ENCODE measurements at regions not wholly inside any gene's neighbourhood (a gene's known extent, or its start where the extent isn't known, plus 50 kb on each side); places are given as distances from the start of the nearest gene placed in this dataset.

DNA sequence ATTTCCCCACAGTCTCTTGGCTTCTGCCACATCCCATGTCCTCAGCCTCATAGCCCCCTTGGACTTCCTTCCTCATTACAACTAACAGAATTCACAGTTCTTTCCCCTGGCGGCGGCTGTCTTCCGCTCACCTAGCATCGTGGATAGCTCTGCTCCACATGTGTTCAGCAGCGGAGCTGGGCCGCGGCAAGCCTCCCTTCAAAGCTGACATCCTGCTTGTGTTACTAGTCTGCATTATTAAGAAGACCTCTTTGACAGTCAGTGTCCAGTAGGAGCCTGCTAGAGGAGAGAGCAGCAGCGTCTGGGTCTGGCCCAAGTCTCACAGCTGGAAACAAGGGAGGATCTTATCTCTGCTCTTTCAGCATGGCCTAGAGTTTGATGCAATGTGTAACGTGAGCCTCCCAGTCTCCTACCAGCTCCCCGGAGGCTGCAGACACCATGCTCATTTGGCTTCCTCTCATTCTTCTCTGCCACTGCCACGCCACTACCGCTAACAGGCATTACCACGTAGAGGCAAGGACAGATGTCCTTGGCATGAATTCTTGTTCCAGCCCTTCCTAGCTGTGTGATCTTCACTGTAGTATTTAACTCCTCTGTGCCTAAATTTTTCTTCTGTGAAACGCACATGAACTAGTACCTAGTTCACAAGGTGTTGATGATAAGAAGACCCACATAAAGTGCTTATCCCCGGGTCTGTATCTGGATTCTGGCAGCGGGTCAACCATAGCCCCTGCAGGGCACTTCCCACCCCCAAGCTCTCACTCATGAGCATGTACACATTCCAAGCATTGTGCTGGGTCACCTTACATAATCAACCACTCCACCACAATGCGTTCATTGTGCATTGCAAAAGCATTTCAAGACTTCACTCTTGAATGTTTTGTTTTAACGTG lies 107.1 kb upstream of the BACH2 start:
- ChIA-PET POLR2A (no interaction called here), CTCF (interaction anchor here (1.3 to 2.8 kb wide), 2 partner anchors 11 to 15 kb away, joined by 3 to 19 read pairs; no protein-coding TSS in a partner anchor)
- TF ChIP-seq, protein P1, sequence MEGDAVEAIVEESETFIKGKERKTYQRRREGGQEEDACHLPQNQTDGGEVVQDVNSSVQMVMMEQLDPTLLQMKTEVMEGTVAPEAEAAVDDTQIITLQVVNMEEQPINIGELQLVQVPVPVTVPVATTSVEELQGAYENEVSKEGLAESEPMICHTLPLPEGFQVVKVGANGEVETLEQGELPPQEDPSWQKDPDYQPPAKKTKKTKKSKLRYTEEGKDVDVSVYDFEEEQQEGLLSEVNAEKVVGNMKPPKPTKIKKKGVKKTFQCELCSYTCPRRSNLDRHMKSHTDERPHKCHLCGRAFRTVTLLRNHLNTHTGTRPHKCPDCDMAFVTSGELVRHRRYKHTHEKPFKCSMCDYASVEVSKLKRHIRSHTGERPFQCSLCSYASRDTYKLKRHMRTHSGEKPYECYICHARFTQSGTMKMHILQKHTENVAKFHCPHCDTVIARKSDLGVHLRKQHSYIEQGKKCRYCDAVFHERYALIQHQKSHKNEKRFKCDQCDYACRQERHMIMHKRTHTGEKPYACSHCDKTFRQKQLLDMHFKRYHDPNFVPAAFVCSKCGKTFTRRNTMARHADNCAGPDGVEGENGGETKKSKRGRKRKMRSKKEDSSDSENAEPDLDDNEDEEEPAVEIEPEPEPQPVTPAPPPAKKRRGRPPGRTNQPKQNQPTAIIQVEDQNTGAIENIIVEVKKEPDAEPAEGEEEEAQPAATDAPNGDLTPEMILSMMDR (IDR thresholded peaks at IDR 0.05; ENCODE audit: control extremely low read depth, extremely low read depth, low read depth, missing control alignments): no peak
- DNase-seq (ENCODE audit: extremely low spot score): no peak

DNA sequence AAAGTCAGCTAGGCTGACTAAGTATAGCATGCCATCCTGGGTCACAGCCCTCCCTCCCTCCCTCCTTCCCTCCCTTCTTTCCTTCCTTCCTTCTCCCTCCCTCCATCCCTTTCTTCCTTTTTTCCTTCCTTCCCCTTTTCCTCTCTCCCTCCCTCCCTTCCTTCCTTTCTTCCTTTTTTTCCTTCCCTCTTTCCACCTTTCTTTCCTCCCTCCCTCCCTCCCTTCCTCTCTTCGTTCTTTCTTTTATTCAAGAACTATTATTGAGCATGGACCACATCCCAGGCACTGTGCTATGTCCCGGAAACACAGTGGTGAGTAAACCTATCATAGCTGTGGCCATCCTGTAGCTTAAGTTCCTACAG lies 106.2 kb upstream of the BACH2 start:
- DNase-seq (ENCODE audit: extremely low spot score): no peak
- TF ChIP-seq, protein P1 (IDR thresholded peaks at IDR 0.05; ENCODE audit: control extremely low read depth, extremely low read depth, low read depth, missing control alignments): no peak
- POLR2A ChIA-PET: no interaction called here
- CTCF ChIA-PET: interaction anchor here (1.1 to 2.8 kb wide), 2 partner anchors 10 kb away, joined by 3 to 19 read pairs; no protein-coding TSS in a partner anchor

DNA sequence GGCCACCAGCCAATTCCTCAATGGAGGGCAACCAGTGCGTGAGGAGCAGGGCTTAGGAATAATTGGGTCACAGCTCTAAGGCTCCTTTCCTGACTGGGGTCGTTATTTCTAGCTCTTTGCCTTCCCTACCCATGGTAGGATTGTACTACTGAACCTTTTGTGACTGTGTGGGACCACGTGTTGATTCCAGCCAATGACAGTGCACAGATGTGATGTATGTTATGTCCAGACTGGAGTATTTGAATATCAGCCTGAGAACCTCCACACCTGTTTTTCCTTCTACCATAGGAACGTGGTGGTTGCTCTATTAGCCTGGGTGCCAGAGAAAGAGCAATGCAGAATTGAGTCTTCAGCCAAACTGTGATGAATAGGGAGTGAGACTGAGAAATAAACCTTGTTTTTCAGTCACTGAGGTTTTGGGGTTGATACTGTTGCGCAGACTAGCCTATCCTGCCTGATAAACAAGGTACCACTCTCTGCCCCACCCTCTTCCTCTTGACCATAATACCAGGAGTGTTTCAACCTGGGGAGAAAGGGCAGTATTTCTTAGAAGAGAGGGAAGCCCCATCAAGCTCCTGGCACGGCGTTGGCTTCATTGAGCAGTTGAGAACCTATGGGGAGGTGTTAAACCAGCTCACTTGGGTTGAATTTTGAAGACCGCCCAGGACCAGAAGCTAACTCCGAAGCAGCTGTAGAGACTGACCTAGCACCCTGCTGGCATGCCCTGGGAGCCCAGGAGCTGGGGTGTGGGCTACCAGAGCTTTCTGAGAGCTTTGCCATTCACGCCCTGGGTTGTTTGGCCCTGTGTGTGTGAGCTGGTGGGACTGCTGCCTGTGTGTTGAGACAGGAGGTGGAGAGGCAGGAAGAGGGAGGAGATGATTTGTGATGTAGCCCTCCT lies 105.5 kb upstream of the BACH2 start:
- no peak for DNase-seq (ENCODE audit: extremely low spot score)
- CTCF ChIA-PET: interaction anchor here (1.1 to 2.8 kb wide), 2 partner anchors 9 to 10 kb away, joined by 3 to 19 read pairs; no protein-coding TSS in a partner anchor
- TF ChIP-seq, protein P1 (IDR thresholded peaks at IDR 0.05; ENCODE audit: control extremely low read depth, extremely low read depth, low read depth, missing control alignments): no peak
- POLR2A ChIA-PET: no interaction called here

DNA sequence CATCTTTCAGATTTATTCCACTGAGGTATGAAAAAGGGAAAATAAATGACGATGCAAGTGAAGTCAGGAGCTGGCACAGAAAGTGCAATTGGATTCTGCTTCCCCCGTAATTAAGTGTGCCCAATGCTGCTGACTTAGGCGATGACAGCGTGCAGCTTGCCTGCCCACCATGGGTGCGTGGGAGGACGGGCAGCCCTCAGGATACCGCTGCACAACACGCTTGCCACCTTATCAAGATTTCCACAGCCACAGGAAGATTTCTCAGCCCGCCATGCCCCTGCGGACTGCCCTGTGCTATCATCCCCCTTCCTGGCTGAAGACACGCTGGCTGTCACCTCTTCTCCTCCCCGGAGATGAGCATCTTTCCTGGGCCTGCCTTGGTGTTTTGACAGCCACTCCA lies 103.3 kb upstream of the BACH2 start:
- TF ChIP-seq, protein P1 (IDR thresholded peaks at IDR 0.05; ENCODE audit: control extremely low read depth, extremely low read depth, low read depth, missing control alignments): no peak
- no peak for DNase-seq (ENCODE audit: extremely low spot score)
- ChIA-PET CTCF (interaction anchor here (0.8 to 1.0 kb wide), 3 partner anchors 10 to 24 kb away, joined by 3 read pairs; no protein-coding TSS in a partner anchor), POLR2A (no interaction called here)

DNA sequence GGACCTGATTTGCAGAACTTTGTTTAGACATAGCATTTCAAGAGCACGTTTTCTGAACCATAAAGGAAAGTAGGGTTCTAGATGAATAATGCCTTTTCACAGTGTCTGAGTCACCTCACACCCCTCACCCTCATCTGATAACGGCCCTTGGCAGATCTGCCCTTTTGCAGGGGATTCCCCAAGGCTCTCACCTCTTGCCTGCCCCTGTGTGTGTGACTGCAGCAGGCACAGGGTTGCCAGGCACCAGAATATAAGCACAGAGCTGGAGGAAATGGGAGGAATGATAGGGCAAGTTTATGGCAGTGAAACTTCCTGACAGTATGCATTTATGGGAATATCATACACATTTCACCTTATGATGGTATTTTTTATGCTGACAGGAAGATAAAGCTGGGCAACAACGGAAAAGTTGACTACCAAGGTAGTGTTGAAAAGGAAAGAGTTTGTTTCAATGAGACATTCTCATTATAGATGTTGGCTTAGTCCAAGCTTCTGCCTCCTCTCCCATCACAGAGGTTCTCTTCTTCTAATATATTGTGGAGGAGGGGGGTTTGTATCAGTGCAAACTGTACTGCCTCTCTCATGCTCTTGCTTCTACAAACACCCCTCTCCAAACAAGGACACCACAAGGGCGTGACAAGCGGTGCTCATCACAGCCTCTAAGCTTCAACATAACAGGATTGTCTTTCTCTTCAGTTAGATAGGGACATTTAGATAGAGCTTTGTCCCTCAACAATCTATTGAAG lies 101.5 kb upstream of the BACH2 start:
- DNase-seq (ENCODE audit: extremely low spot score): no peak
- POLR2A ChIA-PET: interaction anchor here (1.0 kb wide), 1 partner anchor 15 kb away, joined by 3 read pairs; no protein-coding TSS in a partner anchor
- TF ChIP-seq, protein P1 (IDR thresholded peaks at IDR 0.05; ENCODE audit: control extremely low read depth, extremely low read depth, low read depth, missing control alignments): no peak
- CTCF ChIA-PET: interaction anchor here (0.5 to 1.3 kb wide), 8 partner anchors 9 to 494 kb away, joined by 3 to 6 read pairs (median 3); no protein-coding TSS in a partner anchor

Data from GM10248 (cell line).